B cell (primary cell): ENCODE measurements at regions not wholly inside any gene's neighbourhood (a gene's known extent, or its start where the extent isn't known, plus 50 kb on each side); places are given as distances from the start of the nearest gene placed in this dataset.

Experiments
- CTCF ChIP-seq: fragments of 200-600 bp; IDR thresholded peaks from one replicate; pipeline ENCODE4 v1.8.0; 2022; ENCODE audit warnings: antibody characterized with exemption, mild to moderate bottlenecking
- EZH2 ChIP-seq: IDR thresholded peaks from 2 replicates; pipeline ENCODE4 v1.6.1; 2012; ENCODE audit warnings: borderline replicate concordance, low read depth, mild to moderate bottlenecking, moderate library complexity, low read length; ENCODE audit not compliant: insufficient read depth, poor library complexity, severe bottlenecking

GRCh38 chr4:116362583-116362982 is 722.8 kb downstream of the TRAM1L1 start:
- TF ChIP-seq CTCF (no peak), EZH2 (no peak)
